Tibial nerve (tissue), 4 donors: ENCODE measurements at regions not wholly inside any gene's neighbourhood (a gene's known extent, or its start where the extent isn't known, plus 50 kb on each side); places are given as distances from the start of the nearest gene placed in this dataset.

Experiments
- EP300 ChIP-seq, 2 donors: sonication (generic); formaldehyde crosslinking; IDR thresholded peaks; one replicate each; pipeline ENCODE4 v1.6.1; 2017; ENCODE audit warnings: antibody characterized with exemption in 2 of 2, mild to moderate bottlenecking in 1 of 2
- POLR2A ChIP-seq, 2 donors: fragments of 450-650 bp; IDR thresholded peaks; one replicate each; pipeline ENCODE4 v1.6.1; 2017; ENCODE audit warnings: antibody characterized with exemption in 2 of 2, mild to moderate bottlenecking in 2 of 2, moderate library complexity in 2 of 2
- TF ChIP-seq, protein P1 (sequence below), 5 experiments: fragments of 200-600 bp in 3 of 5; fragments of 450-650 bp in 2 of 5; sonication (generic) in 3 of 5; IDR thresholded peaks; one replicate each; pipeline ENCODE4 v1.5.1; 2016 to 2019; ENCODE audit warnings: antibody characterized with exemption in 5 of 5, mild to moderate bottlenecking in 3 of 5, moderate library complexity in 2 of 5

DNA sequence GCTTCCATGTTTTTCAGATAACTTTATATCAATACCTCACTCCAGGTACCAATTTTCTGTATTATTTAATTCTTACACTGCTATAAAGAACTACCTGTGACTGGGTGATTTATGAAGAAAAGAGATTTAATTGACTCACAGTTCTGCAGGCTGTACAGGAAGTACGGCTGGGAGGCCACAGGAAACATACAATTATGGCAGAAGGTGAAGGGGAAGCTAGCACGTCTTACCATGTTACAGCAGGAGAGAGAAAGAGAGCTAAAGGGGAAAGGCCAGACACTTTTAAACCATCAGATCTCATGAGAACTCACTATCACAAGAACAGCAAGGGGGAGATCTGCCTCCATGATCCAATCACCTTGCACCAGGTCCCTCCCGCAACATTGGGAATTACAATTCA is 119.1 kb upstream of the BMP5 start:
- TF ChIP-seq, protein P1, sequence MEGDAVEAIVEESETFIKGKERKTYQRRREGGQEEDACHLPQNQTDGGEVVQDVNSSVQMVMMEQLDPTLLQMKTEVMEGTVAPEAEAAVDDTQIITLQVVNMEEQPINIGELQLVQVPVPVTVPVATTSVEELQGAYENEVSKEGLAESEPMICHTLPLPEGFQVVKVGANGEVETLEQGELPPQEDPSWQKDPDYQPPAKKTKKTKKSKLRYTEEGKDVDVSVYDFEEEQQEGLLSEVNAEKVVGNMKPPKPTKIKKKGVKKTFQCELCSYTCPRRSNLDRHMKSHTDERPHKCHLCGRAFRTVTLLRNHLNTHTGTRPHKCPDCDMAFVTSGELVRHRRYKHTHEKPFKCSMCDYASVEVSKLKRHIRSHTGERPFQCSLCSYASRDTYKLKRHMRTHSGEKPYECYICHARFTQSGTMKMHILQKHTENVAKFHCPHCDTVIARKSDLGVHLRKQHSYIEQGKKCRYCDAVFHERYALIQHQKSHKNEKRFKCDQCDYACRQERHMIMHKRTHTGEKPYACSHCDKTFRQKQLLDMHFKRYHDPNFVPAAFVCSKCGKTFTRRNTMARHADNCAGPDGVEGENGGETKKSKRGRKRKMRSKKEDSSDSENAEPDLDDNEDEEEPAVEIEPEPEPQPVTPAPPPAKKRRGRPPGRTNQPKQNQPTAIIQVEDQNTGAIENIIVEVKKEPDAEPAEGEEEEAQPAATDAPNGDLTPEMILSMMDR (IDR thresholded peaks at IDR 0.05): no peak
- TF ChIP-seq EP300 (IDR thresholded peaks at IDR 0.05): no peak
- TF ChIP-seq POLR2A (IDR thresholded peaks at IDR 0.05): no peak
